Breast epithelium (tissue), 3 donors: ENCODE measurements at regions not wholly inside any gene's neighbourhood (a gene's known extent, or its start where the extent isn't known, plus 50 kb on each side); places are given as distances from the start of the nearest gene placed in this dataset.

Experiments
- POLR2A ChIP-seq: fragments of 450-650 bp; IDR thresholded peaks from one replicate; pipeline ENCODE4 v1.6.1; 2016; ENCODE audit warnings: antibody characterized with exemption, mild to moderate bottlenecking, moderate library complexity
- POLR2AphosphoS5 ChIP-seq, 3 donors: sonication (generic); formaldehyde crosslinking; IDR thresholded peaks; one replicate each; pipeline ENCODE4 v1.6.1; 2017; ENCODE audit warnings: antibody characterized with exemption in 3 of 3
- TF ChIP-seq, protein P1 (sequence below), 3 donors: fragments of 450-650 bp; IDR thresholded peaks; one replicate each; pipeline ENCODE4 v1.5.1; 2016 to 2017; ENCODE audit warnings: antibody characterized with exemption in 3 of 3, mild to moderate bottlenecking in 3 of 3, moderate library complexity in 3 of 3

DNA sequence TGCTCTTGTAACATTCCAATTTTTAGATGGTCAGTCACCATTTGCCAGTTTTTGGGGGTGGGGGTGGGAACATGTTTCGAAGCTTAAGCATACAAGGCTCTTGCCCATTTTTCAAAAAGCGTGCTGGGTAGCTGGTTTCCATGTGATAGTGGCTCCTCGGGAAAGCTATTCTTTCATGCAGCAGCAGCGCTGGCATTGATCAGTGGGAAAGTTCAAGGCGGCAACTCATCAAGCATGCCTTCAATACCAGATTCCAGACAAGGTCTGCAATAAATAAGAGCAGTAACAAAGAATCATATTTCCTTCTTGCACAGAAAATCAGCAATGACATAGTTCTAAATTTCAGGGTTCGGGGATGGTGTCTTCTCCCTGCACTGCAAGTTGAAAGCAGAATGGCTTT, 133.5 kb upstream of the ONECUT1 start:
- TF ChIP-seq, protein P1, sequence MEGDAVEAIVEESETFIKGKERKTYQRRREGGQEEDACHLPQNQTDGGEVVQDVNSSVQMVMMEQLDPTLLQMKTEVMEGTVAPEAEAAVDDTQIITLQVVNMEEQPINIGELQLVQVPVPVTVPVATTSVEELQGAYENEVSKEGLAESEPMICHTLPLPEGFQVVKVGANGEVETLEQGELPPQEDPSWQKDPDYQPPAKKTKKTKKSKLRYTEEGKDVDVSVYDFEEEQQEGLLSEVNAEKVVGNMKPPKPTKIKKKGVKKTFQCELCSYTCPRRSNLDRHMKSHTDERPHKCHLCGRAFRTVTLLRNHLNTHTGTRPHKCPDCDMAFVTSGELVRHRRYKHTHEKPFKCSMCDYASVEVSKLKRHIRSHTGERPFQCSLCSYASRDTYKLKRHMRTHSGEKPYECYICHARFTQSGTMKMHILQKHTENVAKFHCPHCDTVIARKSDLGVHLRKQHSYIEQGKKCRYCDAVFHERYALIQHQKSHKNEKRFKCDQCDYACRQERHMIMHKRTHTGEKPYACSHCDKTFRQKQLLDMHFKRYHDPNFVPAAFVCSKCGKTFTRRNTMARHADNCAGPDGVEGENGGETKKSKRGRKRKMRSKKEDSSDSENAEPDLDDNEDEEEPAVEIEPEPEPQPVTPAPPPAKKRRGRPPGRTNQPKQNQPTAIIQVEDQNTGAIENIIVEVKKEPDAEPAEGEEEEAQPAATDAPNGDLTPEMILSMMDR (IDR thresholded peaks at IDR 0.05), result no peak
- TF ChIP-seq POLR2AphosphoS5 (IDR thresholded peaks at IDR 0.05), result no peak
- no peak for TF ChIP-seq POLR2A
